ENCODE measurements at regions not wholly inside any gene's neighbourhood (a gene's known extent, or its start where the extent isn't known, plus 50 kb on each side); places are given as distances from the start of the nearest gene placed in this dataset.
A peak's percentile ranks its signal among the peaks of the same experiment; 100 is the strongest.

DNA sequence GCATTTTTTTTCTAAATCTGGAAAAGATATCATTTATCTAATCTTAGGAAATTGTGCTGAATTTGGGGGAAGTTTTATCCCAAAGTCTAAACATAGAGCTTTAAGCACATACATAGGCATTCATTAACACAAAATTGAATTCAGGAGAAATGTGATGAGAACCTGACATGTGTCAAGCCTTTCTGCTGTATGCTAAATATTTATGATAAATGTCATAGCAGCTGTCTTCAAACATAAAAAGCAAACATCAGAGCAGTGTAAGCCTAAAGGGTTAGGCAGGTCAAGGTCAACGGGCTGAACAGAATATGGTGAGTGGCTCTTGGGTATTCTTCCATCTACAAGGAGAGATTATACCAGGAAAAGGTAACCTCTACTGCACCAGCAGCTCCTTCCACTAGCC lies 737.2 kb upstream of the ZNF608 start:
- H3K4me3 ChIP-seq = no peak overlapping the region
- no peaks in the 10 kb centered on the region for H3K36me3 ChIP-seq
- no peak for DNase-seq
- WGBS, 2 donors = 85 to 96% methylated on average over 1 of the region's 1 CpG
- H3K4me1 ChIP-seq = peaks cover 0 to 49% (median 28%) of the 10 kb centered on the region in 4 donors
- H3K27ac ChIP-seq = peak overlapping the region; percentile 75 to 86 (median 84)
- TF ChIP-seq POLR2A (IDR thresholded peaks at IDR 0.05) (no peak), EP300 (IDR thresholded peaks at IDR 0.05) (no peak), POLR2AphosphoS5 (IDR thresholded peaks at IDR 0.05) (no peak)
- TF ChIP-seq, protein P1, sequence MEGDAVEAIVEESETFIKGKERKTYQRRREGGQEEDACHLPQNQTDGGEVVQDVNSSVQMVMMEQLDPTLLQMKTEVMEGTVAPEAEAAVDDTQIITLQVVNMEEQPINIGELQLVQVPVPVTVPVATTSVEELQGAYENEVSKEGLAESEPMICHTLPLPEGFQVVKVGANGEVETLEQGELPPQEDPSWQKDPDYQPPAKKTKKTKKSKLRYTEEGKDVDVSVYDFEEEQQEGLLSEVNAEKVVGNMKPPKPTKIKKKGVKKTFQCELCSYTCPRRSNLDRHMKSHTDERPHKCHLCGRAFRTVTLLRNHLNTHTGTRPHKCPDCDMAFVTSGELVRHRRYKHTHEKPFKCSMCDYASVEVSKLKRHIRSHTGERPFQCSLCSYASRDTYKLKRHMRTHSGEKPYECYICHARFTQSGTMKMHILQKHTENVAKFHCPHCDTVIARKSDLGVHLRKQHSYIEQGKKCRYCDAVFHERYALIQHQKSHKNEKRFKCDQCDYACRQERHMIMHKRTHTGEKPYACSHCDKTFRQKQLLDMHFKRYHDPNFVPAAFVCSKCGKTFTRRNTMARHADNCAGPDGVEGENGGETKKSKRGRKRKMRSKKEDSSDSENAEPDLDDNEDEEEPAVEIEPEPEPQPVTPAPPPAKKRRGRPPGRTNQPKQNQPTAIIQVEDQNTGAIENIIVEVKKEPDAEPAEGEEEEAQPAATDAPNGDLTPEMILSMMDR (IDR thresholded peaks at IDR 0.05) = no peak
- H3K9me3 ChIP-seq = no peaks in the 10 kb centered on the region
- intact Hi-C loops (cut with DNase I) = loop anchor here (1.0 to 10.0 kb wide), 6 partner anchors 74 to 785 kb away; no protein-coding TSS in a partner anchor
- H3K27me3 ChIP-seq = no peaks in the 10 kb centered on the region

- Histone ChIP-seq H3K4me3 (no peak overlapping the region), H3K36me3 (no peaks in the 10 kb centered on the region), H3K27ac (peak overlapping the region; percentile 75 to 86 (median 84)), H3K9me3 (no peaks in the 10 kb centered on the region), H3K4me1 (peaks cover 0 to 49% (median 28%) of the 10 kb centered on the region in 4 donors), H3K27me3 (no peaks in the 10 kb centered on the region)
- WGBS, 2 donors = 2 to 25% methylated on average over 3 of the region's 3 CpGs
- DNase-seq = peak; percentile 64
- intact Hi-C loops (cut with DNase I) = loop anchor here (1.0 to 10.0 kb wide), 6 partner anchors 75 to 786 kb away; no protein-coding TSS in a partner anchor
- TF ChIP-seq EP300 (IDR thresholded peaks at IDR 0.05) = no peak
- TF ChIP-seq POLR2A (IDR thresholded peaks at IDR 0.05) = no peak
- TF ChIP-seq, protein P1 (IDR thresholded peaks at IDR 0.05) = no peak
- TF ChIP-seq POLR2AphosphoS5 (IDR thresholded peaks at IDR 0.05) = no peak
Measured at GRCh38 chr5:125484272-125484741, 737.9 kb upstream of the ZNF608 start.

- H3K9me3 ChIP-seq = no peaks in the 10 kb centered on the region
- TF ChIP-seq POLR2AphosphoS5 (IDR thresholded peaks at IDR 0.05) (peak; percentile 89 to 93 (median 90)), EP300 (IDR thresholded peaks at IDR 0.05) (peak; percentile 67 to 96 (median 88)), POLR2A (IDR thresholded peaks at IDR 0.05) (no peak)
- TF ChIP-seq, protein P1 (IDR thresholded peaks at IDR 0.05) = no peak
- no peaks in the 10 kb centered on the region for H3K27me3 ChIP-seq
- peak overlapping the region; percentile 75 to 86 (median 84) for H3K27ac ChIP-seq
- DNase-seq = peak; percentile 95
- intact Hi-C loops (cut with DNase I) = loop anchor here (1.0 to 10.0 kb wide), 6 partner anchors 76 to 786 kb away; no protein-coding TSS in a partner anchor
- no peak overlapping the region for H3K4me3 ChIP-seq
- H3K4me1 ChIP-seq = peaks cover 0 to 49% (median 28%) of the 10 kb centered on the region in 4 donors
- no peaks in the 10 kb centered on the region for H3K36me3 ChIP-seq
- 4 to 23% methylated on average over 10 of the region's 10 CpGs for WGBS, 2 donors
Measured at GRCh38 chr5:125484742-125485641, 738.6 kb upstream of the ZNF608 start.

GRCh38 chr5:125485771-125486170 lies 739.3 kb upstream of the ZNF608 start:
- intact Hi-C loops (cut with DNase I) = loop anchor here (2.0 to 10.0 kb wide), 5 partner anchors 553 to 787 kb away; no protein-coding TSS in a partner anchor
- H3K4me3 ChIP-seq = no peak overlapping the region
- no peaks in the 10 kb centered on the region for H3K9me3 ChIP-seq
- TF ChIP-seq POLR2AphosphoS5 (IDR thresholded peaks at IDR 0.05) (no peak), EP300 (IDR thresholded peaks at IDR 0.05) (no peak), POLR2A (IDR thresholded peaks at IDR 0.05) (no peak)
- TF ChIP-seq, protein P1 (IDR thresholded peaks at IDR 0.05) = no peak
- WGBS, 2 donors = 65% methylated on average over 3 of the region's 3 CpGs
- no peaks in the 10 kb centered on the region for H3K36me3 ChIP-seq
- H3K27me3 ChIP-seq = no peaks in the 10 kb centered on the region
- H3K4me1 ChIP-seq = peaks cover 0 to 49% (median 28%) of the 10 kb centered on the region in 4 donors
- H3K27ac ChIP-seq = peak overlapping the region; percentile 75 to 86 (median 84)
- no peak for DNase-seq

All from sigmoid colon (tissue), 6 donors.